Peyer's patch (tissue), 4 donors: ENCODE measurements at regions not wholly inside any gene's neighbourhood (a gene's known extent, or its start where the extent isn't known, plus 50 kb on each side); places are given as distances from the start of the nearest gene placed in this dataset.
"Not testable (repeated sequence)": the region's sequence is repeated elsewhere in the genome, so short reads cannot be mapped to it uniquely, and the experiment has no call there.

Source experiments
- DNase-seq, 3 donors: peaks; one replicate each; pipeline ENCODE4 v3.0.0-alpha.2; 2017 to 2019
- H3K27ac ChIP-seq, 4 donors: fragments of 200-600 bp; sonication (generic); one replicate each; pipeline ENCODE4 v1.5.1; 2016 to 2019
- H3K27me3 ChIP-seq, 2 donors: fragments of 200-600 bp; sonication (generic); one replicate each; pipeline ENCODE4 v1.5.1; 2019
- H3K36me3 ChIP-seq, 3 donors: fragments of 200-600 bp; sonication (generic); one replicate each; pipeline ENCODE4 v1.5.1; 2016 to 2019
- H3K4me1 ChIP-seq, 4 donors: fragments of 200-600 bp; sonication (generic); one replicate each; pipeline ENCODE4 v1.5.1; 2016 to 2019
- H3K4me3 ChIP-seq, 4 donors: fragments of 200-600 bp; sonication (generic); 1 replicate in 3 of 4; 2 replicates in 1 of 4; pipeline ENCODE4 v1.5.1; 2016 to 2019; ENCODE audit warnings: mild to moderate bottlenecking in 1 of 4
- H3K9me3 ChIP-seq, 4 donors: fragments of 200-600 bp; sonication (generic); one replicate each; pipeline ENCODE4 v1.5.1; 2016 to 2019; ENCODE audit warnings: mild to moderate bottlenecking in 1 of 4
- CTCF ChIP-seq, 6 experiments: fragments of 450-650 bp in 4 of 6; fragments of 200-600 bp in 2 of 6; sonication (generic) in 1 of 6; IDR thresholded peaks; one replicate each; pipeline ENCODE4 v1.5.1; 2017 to 2019; ENCODE audit warnings: antibody characterized with exemption in 6 of 6, mild to moderate bottlenecking in 3 of 6, moderate library complexity in 1 of 6
- POLR2A ChIP-seq, 2 donors: fragments of 450-650 bp; IDR thresholded peaks; one replicate each; pipeline ENCODE4 v1.5.1; 2017; ENCODE audit warnings: antibody characterized with exemption in 2 of 2, mild to moderate bottlenecking in 2 of 2, moderate library complexity in 2 of 2

DNA sequence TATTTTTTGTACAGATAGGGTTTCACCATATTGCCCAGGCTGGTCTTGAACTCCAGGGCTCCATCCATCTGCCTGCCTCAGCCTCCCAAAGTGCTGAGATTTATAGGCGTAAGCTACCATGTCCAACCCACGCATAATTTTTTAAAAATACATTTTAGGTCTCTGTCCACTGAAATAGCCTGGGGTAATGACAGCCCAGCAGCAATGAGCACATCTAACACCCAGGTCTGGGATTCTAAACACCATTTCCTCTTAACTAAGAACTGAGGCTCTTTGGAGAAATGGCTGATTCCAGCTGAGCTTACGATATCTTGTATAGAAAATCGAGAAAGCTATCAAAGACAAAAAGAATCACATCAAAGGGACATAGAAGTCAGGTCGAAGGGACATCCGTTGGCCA, 245.3 kb downstream of the PARN start:
- no peak for TF ChIP-seq CTCF (IDR thresholded peaks at IDR 0.05)
- TF ChIP-seq POLR2A (IDR thresholded peaks at IDR 0.05): no peak
- no peak for DNase-seq
- Histone ChIP-seq H3K27me3 (no peaks in the 10 kb centered on the region), H3K4me1 (no peaks in the 10 kb centered on the region), H3K36me3 (no peaks in the 10 kb centered on the region), H3K9me3 (no peaks in the 10 kb centered on the region), H3K4me3 (no peak overlapping the region), H3K27ac (no peak overlapping the region)

DNA sequence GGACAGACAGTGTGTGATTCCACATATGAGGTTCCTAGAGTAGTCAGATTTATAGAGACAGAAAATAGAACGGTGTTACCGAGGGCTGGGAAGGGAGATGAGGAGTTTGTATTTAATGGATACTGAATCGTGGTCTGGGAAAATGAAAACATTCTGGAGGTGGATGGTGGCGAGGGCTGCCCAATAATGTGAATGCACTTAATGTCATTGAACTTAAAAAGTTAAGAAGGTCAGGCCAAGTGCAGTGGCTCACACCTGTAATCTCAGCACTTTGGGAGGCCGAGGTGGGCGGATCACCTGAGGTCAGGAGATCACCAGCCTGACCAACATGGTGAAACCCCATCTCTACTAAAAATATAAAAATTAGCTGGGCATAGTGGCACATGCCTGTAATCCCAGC, 246.2 kb downstream of the PARN start:
- H3K27me3 ChIP-seq, DNase-seq, H3K27ac ChIP-seq, H3K36me3 ChIP-seq, H3K4me3 ChIP-seq, H3K4me1 ChIP-seq, H3K9me3 ChIP-seq: not testable (repeated sequence)

DNA sequence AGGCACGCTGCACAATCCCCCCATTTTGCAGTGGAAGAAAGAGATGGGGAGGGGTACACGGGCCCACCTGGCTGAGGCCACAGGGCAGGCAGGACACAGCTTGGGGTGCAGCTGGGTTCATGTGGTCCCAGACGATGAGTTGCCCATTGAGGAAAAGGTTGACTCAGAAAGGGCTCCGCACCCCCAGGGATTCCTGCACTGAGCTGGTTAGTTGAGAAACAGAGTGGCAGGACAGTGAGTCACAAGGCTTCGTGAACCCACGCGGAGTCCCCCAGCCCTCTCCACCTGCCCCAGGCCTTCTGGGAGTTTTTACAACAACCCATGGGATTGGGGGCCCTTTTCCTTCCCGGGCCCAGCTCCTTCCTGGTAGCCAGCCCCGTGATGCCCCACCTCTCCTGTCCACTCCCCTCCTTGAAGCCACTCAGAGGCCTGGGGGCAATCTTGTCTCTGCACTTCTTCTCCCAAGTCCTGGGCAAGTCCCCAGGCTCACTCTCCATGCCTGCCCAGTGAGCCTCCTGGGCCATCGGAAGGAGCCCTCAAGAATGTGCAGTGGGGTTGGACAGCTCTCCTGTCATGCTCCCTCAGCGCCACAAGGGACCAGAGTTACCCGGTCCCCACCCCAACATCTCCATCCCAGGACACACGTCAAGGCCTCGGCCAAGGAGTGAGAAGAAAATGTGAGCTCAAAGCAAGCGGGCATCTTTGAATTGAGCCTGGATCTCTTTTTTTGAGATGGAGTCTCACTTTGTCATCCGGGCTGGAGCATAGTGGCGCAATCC, 251.2 kb downstream of the PARN start:
- no peaks in the 10 kb centered on the region for H3K27me3 ChIP-seq
- H3K27ac ChIP-seq: no peak overlapping the region
- H3K4me1 ChIP-seq: no peaks in the 10 kb centered on the region
- DNase-seq: no peak
- H3K36me3 ChIP-seq: no peaks in the 10 kb centered on the region
- H3K4me3 ChIP-seq: no peak overlapping the region
- TF ChIP-seq CTCF (IDR thresholded peaks at IDR 0.05) (no peak), POLR2A (IDR thresholded peaks at IDR 0.05) (no peak)
- no peaks in the 10 kb centered on the region for H3K9me3 ChIP-seq

- H3K36me3 ChIP-seq: no peaks in the 10 kb centered on the region
- no peak overlapping the region for H3K4me3 ChIP-seq
- no peak overlapping the region for H3K27ac ChIP-seq
- no peak for DNase-seq
- TF ChIP-seq CTCF (IDR thresholded peaks at IDR 0.05) (no peak), POLR2A (IDR thresholded peaks at IDR 0.05) (no peak)
- H3K27me3 ChIP-seq: no peaks in the 10 kb centered on the region
- no peaks in the 10 kb centered on the region for H3K9me3 ChIP-seq
- no peaks in the 10 kb centered on the region for H3K4me1 ChIP-seq
These were observed 251.9 kb downstream of the PARN start for GRCh38 chr16:14378131-14378551.

DNA sequence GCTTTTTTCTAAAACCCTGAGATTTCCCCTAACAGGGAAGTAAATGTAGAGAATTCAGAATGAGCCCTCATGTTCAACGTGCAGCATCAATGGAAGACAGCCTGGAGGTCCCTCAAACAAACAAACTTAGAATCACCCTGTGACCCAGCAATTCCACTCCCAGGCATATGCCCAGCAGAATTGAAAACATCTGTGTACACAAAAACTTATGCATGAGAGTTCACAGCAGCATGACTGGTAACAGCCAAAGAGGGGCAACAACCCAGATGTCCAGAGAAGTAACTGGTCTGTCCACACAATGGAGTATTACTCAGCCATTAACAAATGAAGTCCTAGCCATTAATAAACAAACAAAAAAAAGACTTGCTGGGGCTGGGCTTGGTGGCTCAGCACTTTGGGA, 252.7 kb downstream of the PARN start:
- H3K4me3 ChIP-seq: no peak overlapping the region
- no peak overlapping the region for H3K27ac ChIP-seq
- no peaks in the 10 kb centered on the region for H3K9me3 ChIP-seq
- H3K27me3 ChIP-seq: no peaks in the 10 kb centered on the region
- H3K36me3 ChIP-seq: no peaks in the 10 kb centered on the region
- no peaks in the 10 kb centered on the region for H3K4me1 ChIP-seq
- no peak for DNase-seq
- TF ChIP-seq CTCF (IDR thresholded peaks at IDR 0.05) (no peak), POLR2A (IDR thresholded peaks at IDR 0.05) (no peak)

- H3K36me3 ChIP-seq: no peaks in the 10 kb centered on the region
- no peaks in the 10 kb centered on the region for H3K4me1 ChIP-seq
- no peaks in the 10 kb centered on the region for H3K9me3 ChIP-seq
- no peaks in the 10 kb centered on the region for H3K27me3 ChIP-seq
- H3K4me3 ChIP-seq: no peak overlapping the region
- no peak for DNase-seq
- H3K27ac ChIP-seq: no peak overlapping the region
- TF ChIP-seq CTCF (IDR thresholded peaks at IDR 0.05) (no peak), POLR2A (IDR thresholded peaks at IDR 0.05) (no peak)
These were observed 254.9 kb downstream of the PARN start for GRCh38 chr16:14375132-14375491.
